Activated CD4-positive, CD25-positive, alpha-beta regulatory T cell treated with anti-CD3 and anti-CD28 coated beads, Interleukin-2, amount 50 U/mL, for 72 hours (primary cell): ENCODE measurements at regions not wholly inside any gene's neighbourhood (a gene's known extent, or its start where the extent isn't known, plus 50 kb on each side); places are given as distances from the start of the nearest gene placed in this dataset.

Source experiments
- DNase-seq: peaks from one replicate; pipeline ENCODE4 v3.0.0; 2021

DNA sequence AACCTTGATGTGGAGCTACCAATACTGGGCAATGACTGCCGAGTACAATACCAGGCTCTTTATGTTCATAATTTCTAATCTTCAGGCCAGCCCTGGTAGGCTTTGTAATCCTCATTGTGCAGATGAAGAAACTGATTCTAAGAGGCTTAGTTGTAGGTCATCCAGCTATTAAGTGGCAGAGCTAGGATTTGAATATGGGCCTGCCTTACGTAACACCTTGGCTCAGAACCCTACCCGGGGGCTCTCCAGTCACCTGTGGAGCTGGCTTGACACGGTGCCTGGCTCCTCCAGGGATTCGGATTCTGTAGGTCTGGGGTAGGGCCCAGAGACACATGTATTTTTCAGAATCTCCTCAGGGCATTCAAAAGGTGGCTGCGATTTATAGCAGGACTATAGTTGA lies 515.5 kb downstream of the QKI start:
- DNase-seq = no peak

DNA sequence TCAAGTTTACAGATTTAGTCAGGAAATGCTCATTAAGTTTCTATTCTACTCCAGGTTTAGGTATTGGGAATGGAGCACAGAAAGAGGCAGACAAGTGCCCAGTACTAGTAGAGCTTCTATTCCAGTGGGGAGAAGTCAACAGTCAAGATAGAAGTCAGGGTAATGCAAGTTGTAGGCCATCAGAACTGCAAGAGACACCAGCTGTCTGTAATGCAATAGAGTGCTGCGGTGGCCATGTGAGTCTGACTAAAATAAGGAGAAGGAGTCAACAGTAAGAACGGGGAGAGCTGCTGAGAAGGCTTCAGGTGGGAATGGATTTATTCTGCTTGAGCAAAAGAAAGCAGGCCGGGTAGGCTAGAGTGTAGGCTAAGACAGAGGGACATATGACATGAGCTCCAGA lies 515.0 kb downstream of the QKI start:
- no peak for DNase-seq

DNA sequence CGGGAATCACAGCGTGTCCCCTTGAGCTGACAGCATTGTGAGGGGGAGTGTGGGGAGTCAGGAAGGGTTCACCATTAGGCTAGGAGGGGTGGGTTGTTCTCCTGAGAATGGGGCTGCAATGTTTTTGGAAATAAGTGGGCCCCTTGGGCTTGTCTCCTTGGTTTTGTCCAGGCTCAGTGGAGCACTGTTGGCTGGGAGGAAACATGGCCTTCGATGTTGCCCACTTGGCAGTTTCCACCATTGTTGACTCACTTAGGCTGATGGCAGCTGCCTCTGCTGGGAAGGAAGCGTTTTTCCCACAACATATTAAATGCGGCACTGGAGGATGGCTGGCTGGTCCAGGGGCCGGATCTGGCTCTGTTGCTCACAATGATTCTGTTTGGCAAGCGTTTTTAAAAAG lies 512.1 kb downstream of the QKI start:
- DNase-seq = no peak

DNA sequence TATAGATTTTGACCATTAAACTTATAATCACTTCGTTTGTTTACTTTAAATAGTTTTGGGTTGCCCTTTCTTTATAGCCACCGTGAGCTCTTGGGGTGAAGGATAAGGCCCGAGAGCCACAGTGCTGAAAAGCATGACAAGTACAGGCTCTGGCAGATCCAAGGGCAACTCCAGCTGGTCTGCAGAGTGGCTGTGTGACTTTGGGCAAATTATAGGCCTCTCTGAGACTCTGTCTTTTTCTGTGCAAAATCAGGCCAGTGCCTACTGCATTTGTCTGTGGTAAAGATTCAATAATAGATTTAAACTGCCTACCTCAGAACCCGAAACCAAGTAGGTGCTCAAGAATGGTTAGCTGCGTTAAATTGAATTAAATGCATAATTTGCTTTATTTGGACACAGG lies 511.3 kb downstream of the QKI start:
- DNase-seq = no peak

DNA sequence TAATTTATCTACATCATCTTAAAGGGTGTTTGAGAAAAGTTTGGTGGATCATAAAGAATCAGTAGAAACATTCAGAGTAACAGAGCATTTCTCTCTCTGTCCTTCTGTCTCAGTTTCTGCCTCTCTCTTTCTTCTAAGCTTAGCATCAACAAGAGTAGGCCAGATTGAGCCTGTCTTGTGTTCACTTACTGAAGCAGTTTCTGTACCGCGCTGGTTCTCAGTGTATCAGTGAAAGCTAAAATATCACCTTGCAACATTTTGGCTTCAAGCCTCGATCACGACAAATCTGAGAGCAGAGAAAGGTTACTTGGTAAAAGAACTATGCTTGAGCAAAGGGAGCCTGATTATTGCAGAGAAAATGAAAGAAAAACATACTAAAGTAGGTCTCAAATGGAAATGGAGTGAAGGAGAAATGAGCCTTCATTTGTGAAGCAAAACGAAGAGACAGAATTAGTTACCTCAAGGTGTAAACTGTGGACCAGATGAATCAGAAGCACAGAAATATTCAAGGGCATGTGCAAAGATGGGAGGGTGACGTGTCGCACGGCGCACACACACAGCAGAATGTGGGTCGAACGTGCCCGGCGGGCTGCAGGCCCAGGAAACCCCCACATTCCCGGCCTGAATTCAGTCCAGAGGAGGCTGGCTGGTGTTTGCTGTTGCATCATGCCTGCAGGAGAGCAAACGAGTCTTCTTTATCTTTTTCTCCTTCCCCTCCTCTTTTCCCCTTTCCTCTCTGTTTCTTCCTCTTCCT lies 509.3 kb downstream of the QKI start:
- DNase-seq = no peak

DNA sequence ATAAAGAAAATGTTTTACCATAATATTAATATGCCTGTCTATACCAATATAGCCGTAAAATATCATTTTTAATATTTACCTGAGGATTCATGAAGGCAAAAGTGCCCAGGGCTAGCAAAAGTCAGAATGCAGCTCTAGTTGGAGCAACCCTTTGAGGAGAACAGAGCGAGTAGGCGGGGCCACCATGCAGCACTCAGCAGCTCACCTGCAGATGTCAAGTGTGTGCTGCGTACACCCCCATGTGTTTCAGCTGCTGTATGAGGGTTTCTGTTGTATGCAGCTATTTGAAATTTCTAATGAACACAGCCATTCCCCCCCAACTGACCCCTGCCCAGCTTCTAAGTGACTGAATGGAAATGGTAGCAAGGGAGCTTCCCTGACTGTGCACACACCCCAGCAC lies 508.0 kb downstream of the QKI start:
- no peak for DNase-seq

DNA sequence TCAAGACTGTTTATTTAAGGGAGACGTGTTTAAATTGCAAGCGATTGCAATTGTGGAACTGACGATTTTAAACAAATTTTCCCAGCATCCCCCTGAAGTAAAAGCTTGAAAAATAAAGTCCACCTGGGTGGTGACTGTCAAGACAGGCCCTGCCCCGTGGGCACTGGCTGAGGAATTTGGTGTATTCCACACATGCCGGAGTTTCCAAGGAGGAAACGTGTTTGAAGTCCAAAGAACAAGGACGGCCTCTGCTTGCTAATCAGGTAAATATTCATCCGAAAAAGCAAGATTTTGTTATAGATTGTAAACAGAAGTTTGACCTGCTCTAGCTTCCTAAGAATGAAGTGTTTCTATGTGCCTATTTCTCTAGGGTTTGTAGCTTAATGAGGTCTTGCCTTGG lies 505.1 kb downstream of the QKI start:
- no peak for DNase-seq

DNA sequence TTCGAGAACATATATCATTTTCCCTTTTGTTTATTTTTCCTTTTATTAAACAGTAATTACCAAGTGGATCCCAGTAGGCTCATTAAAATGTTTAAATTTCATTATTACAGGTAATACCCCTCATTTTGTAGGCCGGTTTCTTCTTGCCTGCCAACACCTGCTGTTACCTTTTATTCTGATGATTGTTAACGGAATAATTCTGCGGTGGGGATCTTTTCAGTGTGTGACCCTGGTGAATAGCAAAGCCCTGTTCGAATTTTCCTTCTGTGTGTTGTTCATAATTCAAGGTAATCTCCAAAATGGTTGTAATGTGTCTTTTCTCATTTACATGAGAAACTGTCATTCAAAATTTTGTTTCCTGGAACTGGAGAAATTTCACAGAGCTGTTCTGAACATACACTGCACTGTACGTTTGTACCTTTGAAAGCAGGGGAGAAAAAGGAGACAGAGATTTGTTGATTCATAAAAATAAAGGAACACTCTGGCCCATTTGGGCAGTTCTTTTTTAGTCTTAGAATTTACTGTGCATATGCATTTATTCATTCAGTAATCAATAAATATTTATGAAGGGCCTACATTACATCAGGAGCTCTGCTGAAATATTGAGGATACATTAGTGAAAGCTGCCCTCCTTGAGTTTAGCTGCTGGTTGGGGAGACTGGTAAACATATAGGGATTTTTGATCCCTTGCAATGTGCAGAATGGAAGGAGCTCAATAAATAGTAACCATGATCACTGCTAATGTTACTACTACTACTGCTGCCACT lies 502.0 kb downstream of the QKI start:
- DNase-seq = no peak

DNA sequence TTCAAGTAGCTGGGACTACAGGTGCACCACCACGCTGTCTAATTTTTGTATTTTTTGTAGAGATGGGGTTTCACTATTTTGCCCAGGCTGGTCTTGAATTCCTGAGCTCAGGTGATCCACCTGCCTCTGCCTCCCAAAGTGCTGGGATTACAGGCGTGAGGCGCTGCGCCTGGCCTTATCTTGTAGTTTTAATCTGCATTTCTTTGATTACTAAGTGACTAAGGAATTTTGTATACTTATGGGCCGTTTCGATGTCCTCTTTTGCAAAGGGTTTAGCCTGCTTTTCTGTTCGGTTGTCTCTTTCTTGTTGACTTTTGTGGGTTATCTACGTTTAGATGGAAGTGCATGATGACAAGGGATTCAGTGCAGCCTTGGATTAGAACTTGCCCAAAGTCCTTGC lies 500.6 kb downstream of the QKI start:
- no peak for DNase-seq

DNA sequence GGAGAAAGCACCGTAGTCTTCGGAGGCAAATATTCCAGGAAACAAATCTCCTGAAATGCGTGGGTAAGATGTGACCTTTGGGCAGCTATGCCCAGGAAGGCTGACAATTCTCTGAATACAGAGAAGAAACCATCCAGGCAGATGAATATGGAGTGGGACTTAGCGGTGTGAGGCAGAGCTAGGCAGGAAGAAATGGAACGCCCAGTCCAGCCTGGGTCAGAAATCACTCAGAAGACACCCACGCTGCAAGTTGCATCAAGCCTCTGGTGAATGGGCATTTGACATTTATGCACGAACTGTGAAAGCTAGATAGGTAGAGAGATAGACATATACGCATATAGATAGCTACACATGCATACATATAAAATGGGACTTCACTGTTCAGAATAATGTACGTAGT lies 498.5 kb downstream of the QKI start:
- DNase-seq = no peak

DNA sequence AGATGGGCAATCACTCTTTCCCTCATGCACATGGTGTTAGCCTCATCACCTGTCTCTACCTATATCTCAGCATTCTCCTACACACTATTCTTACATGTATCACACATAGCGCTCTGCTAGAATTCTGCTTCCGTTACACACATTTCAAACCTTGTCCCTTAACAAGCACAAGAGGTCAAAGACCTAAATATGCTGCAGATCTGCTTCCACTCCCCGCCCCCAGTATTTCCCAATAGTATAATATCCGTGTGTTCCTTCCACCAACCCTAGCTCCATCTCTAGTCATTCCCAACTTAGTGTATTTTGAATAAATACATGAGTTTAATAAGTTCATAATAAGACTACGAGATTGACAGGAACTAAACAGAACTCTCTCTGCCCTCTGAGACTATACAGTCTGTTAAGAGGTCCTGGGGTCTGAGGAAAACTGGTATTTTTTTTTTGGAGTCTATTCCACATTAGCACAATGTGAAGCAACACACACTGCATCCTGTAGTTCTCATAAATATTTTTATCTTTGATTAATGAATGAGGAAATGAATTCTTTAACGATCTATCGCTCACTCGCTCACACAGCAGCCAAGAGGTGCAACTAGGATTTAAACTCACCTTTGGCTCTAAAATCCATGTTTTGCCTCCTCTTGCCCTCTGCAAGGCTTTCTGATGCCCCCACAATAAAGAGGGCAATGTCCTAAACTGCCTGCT lies 491.6 kb downstream of the QKI start:
- DNase-seq = no peak

DNA sequence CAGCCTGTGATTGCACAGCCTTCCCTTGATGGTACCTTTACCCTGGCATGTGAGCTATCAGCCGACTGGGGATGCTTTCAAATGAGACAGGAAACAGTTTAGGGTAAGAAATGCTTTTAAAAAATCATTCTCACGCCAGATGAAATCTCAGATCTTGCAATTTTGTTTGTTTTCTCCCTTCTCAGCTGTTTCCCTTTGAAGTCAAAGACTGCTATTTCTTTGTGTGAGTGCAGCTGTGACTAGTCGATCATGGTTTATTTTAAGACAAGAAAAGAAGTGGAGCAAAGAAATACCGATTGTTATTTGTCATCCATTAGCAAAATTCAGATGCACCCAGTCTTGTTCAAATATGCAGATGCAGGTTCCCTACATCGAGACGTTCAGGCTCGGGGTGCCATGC lies 489.7 kb downstream of the QKI start:
- no peak for DNase-seq

DNA sequence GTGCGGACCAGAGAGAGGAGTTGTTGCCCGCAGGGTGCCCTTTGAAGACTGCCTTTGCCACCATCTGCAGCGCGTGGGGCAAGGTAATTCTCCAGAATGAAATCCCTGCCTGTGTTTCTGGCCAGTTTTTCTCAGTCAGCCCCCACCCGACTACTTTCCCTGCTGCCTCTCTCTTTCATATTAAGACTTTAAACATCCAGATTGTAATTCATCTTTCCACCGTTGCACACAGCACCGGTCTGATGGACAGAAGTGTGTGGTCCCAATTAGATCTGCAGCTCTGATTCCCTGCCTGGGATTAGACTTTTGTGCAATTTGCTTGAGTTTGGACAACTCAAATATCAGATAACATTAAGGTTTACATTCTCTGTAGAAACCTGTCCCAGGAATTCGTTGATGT lies 489.0 kb downstream of the QKI start:
- DNase-seq = no peak

DNA sequence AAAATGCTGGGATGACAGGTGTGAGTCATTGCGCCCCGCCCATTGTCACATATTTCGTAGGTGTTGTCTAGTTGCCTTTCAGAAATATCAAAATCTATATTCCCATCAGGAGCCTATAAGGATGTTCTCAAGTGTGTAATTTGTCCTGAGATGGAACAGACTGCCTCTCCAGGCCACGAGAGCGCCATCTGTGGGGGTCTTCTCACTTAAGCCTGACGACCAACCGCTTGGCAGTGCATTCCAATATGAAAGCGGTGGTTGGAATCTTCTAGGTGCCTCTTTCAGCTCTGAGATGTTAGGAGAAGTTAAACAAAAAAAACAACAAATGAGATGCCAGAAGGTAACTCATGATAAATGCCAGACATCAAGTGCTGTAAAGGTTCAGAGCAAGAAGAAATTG lies 488.5 kb downstream of the QKI start:
- DNase-seq = no peak

DNA sequence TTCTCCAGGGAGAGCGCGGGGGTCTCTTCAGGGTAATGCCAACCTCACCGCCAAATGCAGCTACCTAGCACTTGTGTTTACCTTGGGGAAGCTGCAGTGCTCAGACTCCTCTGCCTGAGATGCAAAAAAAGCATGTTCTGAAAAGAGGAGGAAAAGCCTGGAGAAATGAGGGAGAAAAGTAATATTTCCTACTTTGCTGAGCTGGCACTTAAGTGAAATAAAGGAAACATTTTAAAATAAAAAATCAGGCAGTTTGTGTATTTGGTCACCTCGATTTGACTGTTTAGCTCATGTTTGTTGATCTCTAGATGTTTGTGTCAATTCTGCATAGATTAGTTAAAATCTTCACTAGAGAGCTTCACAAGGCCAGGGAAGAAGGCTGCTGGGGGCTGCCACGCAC lies 487.2 kb downstream of the QKI start:
- DNase-seq = no peak

DNA sequence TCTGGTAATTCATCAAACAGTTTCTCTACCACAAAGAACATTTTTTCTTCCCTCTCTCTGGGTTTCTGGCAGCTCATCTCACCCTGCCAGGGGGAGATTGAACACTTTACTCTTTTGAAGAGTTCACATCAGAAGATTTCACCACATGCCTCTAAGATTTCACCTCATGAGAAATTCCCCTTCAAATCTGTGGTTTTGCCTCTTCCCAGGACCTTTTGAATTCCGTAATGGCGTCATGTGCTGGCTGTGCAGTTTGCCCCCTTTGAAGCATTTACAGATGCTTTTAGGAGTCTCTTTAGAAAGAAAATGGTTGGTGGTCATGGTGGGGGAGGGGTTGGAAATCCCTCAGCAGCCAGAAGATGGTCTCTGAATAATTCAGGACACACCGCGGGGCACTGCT lies 486.1 kb downstream of the QKI start:
- no peak for DNase-seq

DNA sequence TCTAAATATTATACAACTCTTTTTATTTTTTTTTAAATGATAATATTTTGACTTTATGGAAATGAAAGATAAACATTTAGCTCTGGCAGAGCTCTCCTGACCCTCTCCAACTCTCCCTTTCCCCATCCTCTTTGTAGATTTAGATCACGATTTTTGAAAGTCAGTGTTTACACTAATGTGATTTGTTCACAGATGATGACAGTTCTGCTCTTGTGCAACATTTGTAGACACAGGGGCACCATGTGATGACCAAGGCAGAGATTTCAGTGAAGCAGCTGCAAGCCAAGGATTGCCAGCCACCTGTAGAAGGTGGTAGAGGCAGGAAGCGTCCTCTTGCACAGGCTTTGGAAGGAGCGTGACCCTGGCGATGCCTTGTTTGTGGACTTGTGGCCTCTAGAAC lies 483.2 kb downstream of the QKI start:
- DNase-seq = no peak

DNA sequence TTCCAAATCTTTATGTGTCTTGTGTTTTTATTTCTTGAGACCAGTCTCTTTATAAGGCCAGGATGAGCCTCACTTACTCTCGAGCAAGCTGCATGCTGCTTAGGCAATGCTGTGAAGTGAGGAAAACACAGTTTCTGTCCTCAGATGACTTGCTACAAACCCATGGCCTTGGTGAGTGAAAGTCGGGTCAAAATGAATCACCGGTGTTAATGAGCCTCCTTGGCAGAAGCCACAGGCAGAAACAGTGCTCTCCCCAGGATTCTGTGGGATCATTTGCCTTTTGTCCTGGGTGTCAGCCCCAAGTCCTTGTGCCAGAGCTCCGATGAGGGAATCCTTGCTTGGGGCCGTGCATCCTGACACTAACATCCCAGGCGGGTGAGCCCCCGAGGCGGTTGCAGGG lies 482.5 kb downstream of the QKI start:
- DNase-seq = no peak

DNA sequence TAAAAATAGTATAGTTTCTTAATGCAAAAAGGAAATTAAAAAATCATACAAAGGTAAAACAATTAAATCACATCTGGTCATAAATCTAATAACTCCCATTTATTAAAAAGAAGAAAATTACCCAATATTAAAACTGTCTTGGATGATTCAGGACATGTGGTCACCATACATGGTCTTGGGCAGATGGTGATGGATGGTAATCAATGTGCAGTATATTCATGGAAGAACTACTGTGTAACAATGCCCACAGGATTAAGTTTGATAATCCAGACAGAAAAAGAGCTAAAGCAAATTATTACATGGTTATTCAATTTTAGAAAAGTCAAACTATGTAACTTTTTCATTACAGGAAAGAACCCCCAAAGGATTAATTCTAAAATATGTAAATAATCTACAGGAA lies 480.6 kb downstream of the QKI start:
- DNase-seq = no peak

DNA sequence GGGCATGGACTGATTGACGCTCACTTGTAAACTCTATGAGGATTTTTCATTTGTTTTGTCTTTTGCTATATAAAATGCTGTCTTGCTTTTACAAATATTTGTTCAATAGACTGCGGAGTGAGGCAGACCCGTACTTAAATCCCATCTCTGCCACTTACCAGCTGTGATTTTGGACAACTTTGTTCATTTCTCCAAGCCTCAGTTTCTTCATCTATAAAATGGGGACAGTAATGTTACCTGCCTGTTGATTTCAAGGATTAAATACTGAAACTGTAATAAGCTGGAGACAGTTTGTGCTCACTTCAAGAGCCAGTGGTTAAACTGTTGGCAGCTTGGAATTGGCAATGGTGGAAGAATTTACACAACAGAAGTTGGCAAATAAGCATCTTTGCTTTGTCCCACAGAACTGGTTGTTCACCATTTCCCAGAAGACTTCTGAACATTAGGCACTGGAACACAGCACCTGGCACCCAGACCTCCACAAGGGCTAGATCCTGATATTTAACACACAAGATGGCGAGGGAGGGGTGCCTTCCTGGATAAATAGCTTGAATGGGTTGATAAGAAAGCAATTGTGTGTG lies 479.2 kb downstream of the QKI start:
- no peak for DNase-seq

DNA sequence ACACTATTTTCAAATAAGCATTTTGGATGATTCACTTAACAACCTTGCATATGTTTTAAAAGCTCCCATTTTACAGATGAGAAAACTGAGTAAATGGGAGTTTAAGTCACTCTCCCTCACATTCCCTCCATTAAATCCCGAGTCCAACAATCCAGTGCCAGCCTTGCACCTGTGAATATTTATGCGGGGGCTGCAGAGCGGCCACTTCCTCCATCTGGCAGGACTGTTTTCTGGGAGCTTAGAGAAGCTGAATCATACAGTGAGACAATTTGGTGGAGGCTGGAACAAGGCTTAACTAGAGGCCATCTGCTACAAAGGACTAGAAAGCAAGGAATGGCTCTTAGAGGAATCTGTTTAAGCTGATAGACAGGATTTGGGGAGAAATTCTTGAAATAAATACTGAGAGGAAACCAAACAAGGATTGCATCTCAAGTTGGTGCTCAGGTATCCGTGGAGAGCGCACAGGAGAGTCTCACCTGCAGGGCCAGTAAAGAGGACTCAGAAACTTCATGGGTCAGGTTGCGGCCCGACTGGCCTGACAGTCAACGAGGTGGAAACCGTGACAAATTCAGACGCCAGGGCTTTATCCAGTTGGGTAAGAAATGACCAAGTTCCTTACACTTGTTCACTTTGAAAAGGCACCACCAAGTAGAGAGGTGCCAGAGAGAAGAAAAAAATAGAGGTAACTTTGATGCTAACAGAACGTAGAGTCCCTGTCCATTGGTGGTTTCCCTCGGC lies 478.5 kb downstream of the QKI start:
- DNase-seq = no peak

DNA sequence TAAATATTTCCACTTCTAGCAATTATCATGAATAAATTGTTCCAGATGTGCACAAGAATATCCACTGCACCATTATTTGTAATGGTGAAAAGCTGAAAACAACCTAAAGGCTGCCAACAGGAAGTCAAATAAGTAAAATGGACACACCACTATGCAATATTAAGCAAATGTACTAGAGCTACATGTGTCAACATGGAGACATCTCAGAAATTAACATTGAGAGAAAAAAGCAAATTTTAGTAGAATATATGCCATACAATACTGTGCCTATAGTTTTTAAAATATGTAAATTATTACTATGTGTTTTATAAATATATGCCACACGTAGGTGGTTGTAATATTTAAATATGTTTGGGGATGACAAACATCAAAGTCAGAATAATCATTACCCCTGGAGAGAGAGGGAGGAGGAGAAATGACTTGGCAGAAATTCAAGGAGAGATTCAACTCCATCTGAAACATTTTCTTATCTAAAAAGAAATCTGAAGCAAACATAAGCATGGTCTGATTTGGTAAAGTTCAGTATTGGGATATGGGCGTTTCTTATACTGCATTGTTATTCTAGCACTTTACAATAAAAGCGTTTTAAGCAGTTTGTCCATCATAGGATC lies 475.5 kb downstream of the QKI start:
- no peak for DNase-seq
